Esophagus muscularis mucosa (tissue), 4 donors: ENCODE measurements at regions not wholly inside any gene's neighbourhood (a gene's known extent, or its start where the extent isn't known, plus 50 kb on each side); places are given as distances from the start of the nearest gene placed in this dataset.
A peak's percentile ranks its signal among the peaks of the same experiment; 100 is the strongest.

Experiments used
- DNase-seq: peaks from one replicate; pipeline ENCODE4 v3.0.0-alpha.2; 2017; ENCODE audit errors: extremely low spot score
- H3K27ac ChIP-seq, 4 donors: fragments of 200-600 bp; sonication (generic); replicated peaks in 1 of 4; 1 replicate in 3 of 4; 2 replicates in 1 of 4; pipeline ENCODE4 v1.5.1; 2016 to 2019; ENCODE audit warnings: mild to moderate bottlenecking in 1 of 4
- H3K27me3 ChIP-seq, 4 donors: fragments of 200-600 bp; sonication (generic); one replicate each; pipeline versions ENCODE4 v1.5.1 to v1.6.0; 2016 to 2019
- H3K36me3 ChIP-seq, 4 donors: fragments of 200-600 bp; sonication (generic); one replicate each; pipeline ENCODE4 v1.5.1; 2016 to 2019
- H3K4me1 ChIP-seq, 4 donors: fragments of 200-600 bp; sonication (generic); one replicate each; pipeline ENCODE4 v1.5.1; 2016 to 2019
- H3K4me3 ChIP-seq, 4 donors: fragments of 200-600 bp; sonication (generic); 1 replicate in 2 of 4; 2 replicates in 2 of 4; pipeline ENCODE4 v1.5.1; 2016 to 2019; ENCODE audit warnings: mild to moderate bottlenecking in 4 of 4, moderate library complexity in 1 of 4
- H3K9me3 ChIP-seq, 4 donors: fragments of 200-600 bp; sonication (generic); 1 replicate in 3 of 4; 2 replicates in 1 of 4; pipeline ENCODE4 v1.5.1; 2016 to 2019
- CTCF ChIP-seq, 3 experiments: fragments of 200-600 bp in 2 of 3; fragments of 450-650 bp in 1 of 3; sonication (generic) in 2 of 3; IDR thresholded peaks; one replicate each; pipeline ENCODE4 v1.5.1; 2017 to 2019; ENCODE audit warnings: antibody characterized with exemption in 3 of 3, mild to moderate bottlenecking in 2 of 3, moderate library complexity in 1 of 3
- EP300 ChIP-seq: sonication (generic); formaldehyde crosslinking; IDR thresholded peaks from one replicate; pipeline ENCODE4 v1.6.1; 2017; ENCODE audit warnings: antibody characterized with exemption
- POLR2A ChIP-seq: fragments of 450-650 bp; IDR thresholded peaks from one replicate; pipeline ENCODE4 v1.6.1; 2017; ENCODE audit warnings: antibody characterized with exemption, moderate library complexity, mild to moderate bottlenecking, low read depth
- POLR2AphosphoS5 ChIP-seq, 2 donors: sonication (generic); formaldehyde crosslinking; IDR thresholded peaks; one replicate each; pipeline ENCODE4 v1.6.1; 2017; ENCODE audit warnings: antibody characterized with exemption in 2 of 2
- WGBS: methylation state at CpG from one replicate; pipeline ENCODE4 v1.1.5; 2018; 5-methylcytosine and 5-hydroxymethylcytosine counted together
- intact Hi-C: fragments of 100-400 bp; cut with DNase I; formaldehyde crosslinking; loops from one replicate; pipeline ENCODE4 v1.15.1; 2023

GRCh38 chr6:22471746-22472145 is 97.6 kb upstream of the HDGFL1 start:
- whole genome bisulfite sequencing, result 78% methylated on average over 4 of the region's 4 CpGs
- intact Hi-C loops, result no loop called here
- Histone ChIP-seq H3K9me3 (no peaks in the 10 kb centered on the region), H3K27me3 (no peaks in the 10 kb centered on the region), H3K27ac (peak overlapping the region in 1 of 4 donors; percentile 12), H3K36me3 (no peaks in the 10 kb centered on the region), H3K4me1 (peaks cover 18 to 29% (median 21%) of the 10 kb centered on the region in 4 donors), H3K4me3 (no peak overlapping the region)
- TF ChIP-seq POLR2A, result no peak
- TF ChIP-seq EP300, result no peak
- no peak for DNase-seq

GRCh38 chr6:22473991-22474682 is 95.2 kb upstream of the HDGFL1 start:
- Histone ChIP-seq H3K27ac (no peak overlapping the region), H3K9me3 (no peaks in the 10 kb centered on the region), H3K27me3 (no peaks in the 10 kb centered on the region), H3K4me3 (no peak overlapping the region), H3K36me3 (no peaks in the 10 kb centered on the region), H3K4me1 (peaks cover 18 to 29% (median 21%) of the 10 kb centered on the region in 4 donors)
- TF ChIP-seq POLR2AphosphoS5 (IDR thresholded peaks at IDR 0.05) (no peak), POLR2A (no peak), CTCF (IDR thresholded peaks at IDR 0.05) (no peak), EP300 (no peak)
- intact Hi-C loops, result no loop called here
- 72% methylated on average over 7 of the region's 7 CpGs for WGBS
- no peak for DNase-seq

- H3K4me1 ChIP-seq, result peaks cover 3 to 12% (median 7%) of the 10 kb centered on the region in 4 donors
- DNase-seq, result no peak
- TF ChIP-seq CTCF (IDR thresholded peaks at IDR 0.05) (no peak), POLR2AphosphoS5 (IDR thresholded peaks at IDR 0.05) (no peak), EP300 (no peak), POLR2A (no peak)
- H3K4me3 ChIP-seq, result no peak overlapping the region
- H3K9me3 ChIP-seq, result no peaks in the 10 kb centered on the region
- H3K27ac ChIP-seq, result no peak overlapping the region
- WGBS, result 53% methylated on average over 4 of the region's 4 CpGs
- no peaks in the 10 kb centered on the region for H3K27me3 ChIP-seq
- intact Hi-C loops, result no loop called here
- no peaks in the 10 kb centered on the region for H3K36me3 ChIP-seq
Measured at GRCh38 chr6:22476811-22477390, 92.5 kb upstream of the HDGFL1 start.

GRCh38 chr6:22497276-22497675 is 72.1 kb upstream of the HDGFL1 start:
- Histone ChIP-seq H3K36me3 (no peaks in the 10 kb centered on the region), H3K4me1 (peaks cover 0 to 6% (median 3%) of the 10 kb centered on the region in 4 donors), H3K4me3 (no peak overlapping the region), H3K9me3 (no peaks in the 10 kb centered on the region), H3K27me3 (no peaks in the 10 kb centered on the region), H3K27ac (no peak overlapping the region)
- DNase-seq, result no peak
- 80% methylated on average over 3 of the region's 3 CpGs for WGBS
- intact Hi-C loops, result no loop called here
- TF ChIP-seq POLR2A (no peak), EP300 (no peak)

- intact Hi-C loops, result no loop called here
- H3K4me1 ChIP-seq, result peaks cover 0 to 6% (median 3%) of the 10 kb centered on the region in 4 donors
- no peak overlapping the region for H3K27ac ChIP-seq
- no peaks in the 10 kb centered on the region for H3K9me3 ChIP-seq
- TF ChIP-seq CTCF (IDR thresholded peaks at IDR 0.05), result no peak
- TF ChIP-seq POLR2AphosphoS5 (IDR thresholded peaks at IDR 0.05), result no peak
- no peak for TF ChIP-seq POLR2A
- TF ChIP-seq EP300, result no peak
- DNase-seq, result no peak
- no peak overlapping the region for H3K4me3 ChIP-seq
- H3K27me3 ChIP-seq, result no peaks in the 10 kb centered on the region
- no peaks in the 10 kb centered on the region for H3K36me3 ChIP-seq
Measured at GRCh38 chr6:22499815-22500214, 69.6 kb upstream of the HDGFL1 start.
